ENCODE measurements at regions not wholly inside any gene's neighbourhood (a gene's known extent, or its start where the extent isn't known, plus 50 kb on each side); places are given as distances from the start of the nearest gene placed in this dataset.

GRCh38 chr3:67870477-67870876 is 216.1 kb upstream of the SUCLG2 start:
- H3K27ac ChIP-seq = no peak overlapping the region
- H3K4me3 ChIP-seq = no peak overlapping the region
- intact Hi-C loops (cut with DNase I; ENCODE audit: low total_unique reads) = no loop called here
- 73 to 90% (median 79%) methylated on average over 3 of the region's 3 CpGs for WGBS, 5 donors
- TF ChIP-seq, protein P1, sequence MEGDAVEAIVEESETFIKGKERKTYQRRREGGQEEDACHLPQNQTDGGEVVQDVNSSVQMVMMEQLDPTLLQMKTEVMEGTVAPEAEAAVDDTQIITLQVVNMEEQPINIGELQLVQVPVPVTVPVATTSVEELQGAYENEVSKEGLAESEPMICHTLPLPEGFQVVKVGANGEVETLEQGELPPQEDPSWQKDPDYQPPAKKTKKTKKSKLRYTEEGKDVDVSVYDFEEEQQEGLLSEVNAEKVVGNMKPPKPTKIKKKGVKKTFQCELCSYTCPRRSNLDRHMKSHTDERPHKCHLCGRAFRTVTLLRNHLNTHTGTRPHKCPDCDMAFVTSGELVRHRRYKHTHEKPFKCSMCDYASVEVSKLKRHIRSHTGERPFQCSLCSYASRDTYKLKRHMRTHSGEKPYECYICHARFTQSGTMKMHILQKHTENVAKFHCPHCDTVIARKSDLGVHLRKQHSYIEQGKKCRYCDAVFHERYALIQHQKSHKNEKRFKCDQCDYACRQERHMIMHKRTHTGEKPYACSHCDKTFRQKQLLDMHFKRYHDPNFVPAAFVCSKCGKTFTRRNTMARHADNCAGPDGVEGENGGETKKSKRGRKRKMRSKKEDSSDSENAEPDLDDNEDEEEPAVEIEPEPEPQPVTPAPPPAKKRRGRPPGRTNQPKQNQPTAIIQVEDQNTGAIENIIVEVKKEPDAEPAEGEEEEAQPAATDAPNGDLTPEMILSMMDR (IDR thresholded peaks at IDR 0.05 in 8 of 11, conservative IDR thresholded peaks at IDR 0.05 in 3 of 11) = no peak
- TF ChIP-seq POLR2A (IDR thresholded peaks at IDR 0.05) = no peak
- TF ChIP-seq POLR2AphosphoS5 (IDR thresholded peaks at IDR 0.05) = no peak
- H3K36me3 ChIP-seq = no peaks in the 10 kb centered on the region
- no peaks in the 10 kb centered on the region for H3K27me3 ChIP-seq (replicated peaks in 1 of 7)
- H3K4me1 ChIP-seq = no peaks in the 10 kb centered on the region
- no peaks in the 10 kb centered on the region for H3K9me3 ChIP-seq
- DNase-seq = no peak

DNA sequence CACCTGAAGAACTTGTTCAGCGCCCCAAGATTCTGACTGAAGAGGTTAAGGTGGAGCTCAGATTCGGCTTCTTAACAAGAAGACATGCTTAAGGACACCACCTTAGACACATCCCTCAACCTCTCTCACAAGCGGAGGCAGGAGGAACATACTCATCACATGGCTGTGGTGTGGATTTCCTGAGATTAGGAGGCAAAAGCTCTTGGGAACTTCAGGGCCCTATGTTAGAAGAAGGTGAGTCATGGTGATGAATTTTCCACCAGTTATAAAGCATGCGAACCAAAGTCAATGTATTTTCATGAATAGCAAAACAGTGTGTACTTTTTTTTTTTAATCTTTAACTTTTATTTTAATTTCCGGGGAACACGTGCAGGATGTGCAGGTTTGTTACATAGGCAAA is 212.2 kb upstream of the SUCLG2 start:
- no peak overlapping the region for H3K27ac ChIP-seq
- no peaks in the 10 kb centered on the region for H3K36me3 ChIP-seq
- no peaks in the 10 kb centered on the region for H3K9me3 ChIP-seq
- 89 to 93% (median 91%) methylated on average over 6 of the region's 6 CpGs for WGBS, 5 donors
- TF ChIP-seq, protein P1 (IDR thresholded peaks at IDR 0.05 in 8 of 11, conservative IDR thresholded peaks at IDR 0.05 in 3 of 11) = no peak
- TF ChIP-seq POLR2AphosphoS5 (IDR thresholded peaks at IDR 0.05) (no peak), POLR2A (IDR thresholded peaks at IDR 0.05) (no peak)
- DNase-seq = no peak
- H3K27me3 ChIP-seq (replicated peaks in 1 of 7) = no peaks in the 10 kb centered on the region
- H3K4me3 ChIP-seq = no peak overlapping the region
- H3K4me1 ChIP-seq = no peaks in the 10 kb centered on the region
- intact Hi-C loops (cut with DNase I; ENCODE audit: low total_unique reads) = no loop called here

GRCh38 chr3:67864587-67865183 is 210.3 kb upstream of the SUCLG2 start:
- TF ChIP-seq, protein P1 (IDR thresholded peaks at IDR 0.05 in 8 of 11, conservative IDR thresholded peaks at IDR 0.05 in 3 of 11) = no peak
- TF ChIP-seq POLR2AphosphoS5 (IDR thresholded peaks at IDR 0.05) (no peak), POLR2A (IDR thresholded peaks at IDR 0.05) (no peak)
- DNase-seq = no peak
- intact Hi-C loops (cut with DNase I; ENCODE audit: low total_unique reads) = no loop called here
- Histone ChIP-seq H3K36me3 (no peaks in the 10 kb centered on the region), H3K27me3 (replicated peaks in 1 of 7) (no peaks in the 10 kb centered on the region), H3K4me1 (no peaks in the 10 kb centered on the region), H3K27ac (no peak overlapping the region), H3K9me3 (no peaks in the 10 kb centered on the region), H3K4me3 (no peak overlapping the region)
- WGBS, 5 donors = 49 to 57% (median 54%) methylated on average over 2 of the region's 2 CpGs

- H3K4me3 ChIP-seq = no peak overlapping the region
- WGBS, 5 donors = 70 to 83% (median 78%) methylated on average over 4 of the region's 4 CpGs
- no peaks in the 10 kb centered on the region for H3K4me1 ChIP-seq
- H3K27ac ChIP-seq = no peak overlapping the region
- intact Hi-C loops (cut with DNase I; ENCODE audit: low total_unique reads) = no loop called here
- DNase-seq = no peak
- peaks cover 0 to 5% (median 0%) of the 10 kb centered on the region in 8 donors for H3K9me3 ChIP-seq
- H3K27me3 ChIP-seq (replicated peaks in 1 of 7) = no peaks in the 10 kb centered on the region
- TF ChIP-seq, protein P1 (IDR thresholded peaks at IDR 0.05 in 8 of 11, conservative IDR thresholded peaks at IDR 0.05 in 3 of 11) = no peak
- TF ChIP-seq POLR2AphosphoS5 (IDR thresholded peaks at IDR 0.05) = no peak
- TF ChIP-seq POLR2A (IDR thresholded peaks at IDR 0.05) = no peak
- no peaks in the 10 kb centered on the region for H3K36me3 ChIP-seq
Observed at GRCh38 chr3:67863869-67864268, 209.5 kb upstream of the SUCLG2 start.
